NOMO-1 treated with dmso at 0.1 percent for 144 hours (cell line): ENCODE measurements at regions not wholly inside any gene's neighbourhood (a gene's known extent, or its start where the extent isn't known, plus 50 kb on each side); places are given as distances from the start of the nearest gene placed in this dataset.

ENCODE experiments used
- DNase-seq: peaks from one replicate; lab custom pipeline; 2025; ENCODE audit not compliant: unreplicated experiment; lab: John Stamatoyannopoulos, UW

GRCh38 chr18:77442393-77442792 lies 192.7 kb downstream of the GALR1 start:
- DNase-seq: no peak

DNA sequence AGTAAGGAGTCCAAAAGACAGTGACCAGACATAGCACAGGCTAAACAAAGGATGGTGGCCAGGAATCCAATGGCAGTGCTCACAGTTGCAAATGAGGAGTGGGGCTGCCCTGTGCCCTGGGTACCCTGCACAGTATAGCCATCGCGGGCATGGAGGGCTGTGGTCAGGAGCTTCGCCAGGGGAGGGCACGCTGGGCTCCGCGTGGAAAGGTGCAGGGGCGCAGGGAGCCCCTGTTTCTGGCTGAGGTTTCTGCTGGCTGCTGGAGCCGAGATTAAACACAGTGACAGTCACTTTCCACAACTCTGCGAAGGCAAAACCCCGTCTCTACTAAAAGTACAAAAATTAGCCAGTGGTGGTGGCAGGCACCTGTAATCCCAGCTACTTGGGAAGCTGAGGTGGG lies 194.7 kb downstream of the GALR1 start:
- no peak for DNase-seq

- no peak for DNase-seq
Observed at GRCh38 chr18:77448046-77448445, 198.4 kb downstream of the GALR1 start.

- DNase-seq: no peak
Observed at GRCh38 chr18:77455004-77455403, 205.4 kb downstream of the GALR1 start.

GRCh38 chr18:77457681-77458080 lies 208.0 kb downstream of the GALR1 start:
- DNase-seq: no peak

GRCh38 chr18:77461062-77461688 lies 211.5 kb downstream of the GALR1 start:
- DNase-seq: no peak

- DNase-seq: no peak
Observed at GRCh38 chr18:77464917-77465316, 215.3 kb downstream of the GALR1 start.

GRCh38 chr18:77466890-77467289 lies 217.2 kb downstream of the GALR1 start:
- no peak for DNase-seq

DNA sequence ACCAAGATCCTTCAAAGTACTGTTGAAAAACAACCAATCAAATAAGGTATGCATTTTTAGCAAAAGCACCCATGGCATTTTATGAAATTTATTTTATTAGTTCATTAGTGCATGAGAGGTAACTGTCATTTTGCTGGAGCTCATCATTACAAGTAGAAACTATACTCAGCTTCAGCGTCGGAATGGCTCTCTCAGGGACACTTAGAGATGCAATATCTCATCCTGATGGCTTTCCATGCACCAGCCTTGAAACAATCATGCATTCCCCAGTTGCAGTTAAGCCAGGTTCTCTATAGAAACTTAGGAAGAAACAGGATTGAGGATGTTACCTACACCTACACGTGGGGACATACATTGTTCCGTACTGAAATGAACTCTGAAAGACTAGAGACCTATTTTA lies 219.5 kb downstream of the GALR1 start:
- no peak for DNase-seq

- no peak for DNase-seq
Observed at GRCh38 chr18:77470569-77471413, 221.1 kb downstream of the GALR1 start.

DNA sequence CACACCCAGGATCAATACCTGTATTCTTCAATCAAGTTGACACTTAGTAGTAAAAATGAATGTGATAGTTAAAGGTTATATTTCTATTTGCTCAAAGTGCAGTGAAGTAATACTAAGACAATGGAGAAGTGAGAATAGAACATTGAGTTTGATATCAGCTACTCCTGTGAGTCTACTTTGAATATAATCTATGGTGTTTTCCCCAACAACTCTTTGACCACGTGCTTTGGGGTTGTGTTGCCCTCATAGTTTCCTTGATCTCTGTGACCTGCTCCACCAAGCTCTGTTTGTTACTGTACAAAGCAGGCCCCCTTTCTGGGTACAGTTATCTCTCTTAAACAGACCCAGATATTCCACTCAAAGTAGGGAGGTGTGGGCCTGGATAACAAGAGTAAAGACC lies 222.9 kb downstream of the GALR1 start:
- DNase-seq: no peak

DNA sequence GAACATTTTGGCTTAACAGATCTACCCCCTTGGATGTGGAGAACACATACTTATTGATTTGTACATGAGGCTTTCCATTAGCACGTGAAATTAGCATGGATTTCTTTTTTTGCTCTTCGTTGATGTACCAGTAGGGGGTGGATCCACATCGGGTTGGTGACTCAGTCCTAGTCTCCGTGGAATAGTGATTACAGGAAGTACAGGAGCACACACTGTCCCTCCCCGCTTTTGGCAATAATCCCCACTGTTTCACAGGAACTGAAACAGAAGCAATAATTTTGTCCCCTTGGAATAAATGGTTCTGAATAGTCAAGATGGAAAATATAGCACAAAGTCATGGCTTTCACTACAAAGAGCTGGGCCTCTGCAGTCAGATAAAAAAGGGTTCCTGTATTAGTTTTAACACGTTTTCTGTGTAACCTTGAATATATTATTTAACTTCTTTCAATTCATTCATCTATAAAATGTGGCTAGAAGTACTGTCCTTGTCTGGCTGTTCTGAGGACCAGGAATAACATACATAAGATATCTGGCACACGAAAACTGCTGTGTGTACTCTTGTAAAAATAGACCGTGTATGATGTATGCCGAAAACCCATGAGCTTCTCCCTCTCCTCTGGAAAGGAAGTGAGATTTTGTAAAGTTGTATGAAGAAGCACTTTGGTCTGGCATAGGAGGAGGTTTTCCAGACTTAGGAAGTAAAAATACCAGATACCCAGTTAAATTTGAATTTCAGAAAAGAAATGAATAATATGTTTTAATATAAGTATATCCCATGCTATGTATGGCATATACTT lies 229.2 kb downstream of the GALR1 start:
- peak; percentile 35 for DNase-seq

- DNase-seq: no peak
Observed at GRCh38 chr18:77481541-77481940, 231.9 kb downstream of the GALR1 start.

DNA sequence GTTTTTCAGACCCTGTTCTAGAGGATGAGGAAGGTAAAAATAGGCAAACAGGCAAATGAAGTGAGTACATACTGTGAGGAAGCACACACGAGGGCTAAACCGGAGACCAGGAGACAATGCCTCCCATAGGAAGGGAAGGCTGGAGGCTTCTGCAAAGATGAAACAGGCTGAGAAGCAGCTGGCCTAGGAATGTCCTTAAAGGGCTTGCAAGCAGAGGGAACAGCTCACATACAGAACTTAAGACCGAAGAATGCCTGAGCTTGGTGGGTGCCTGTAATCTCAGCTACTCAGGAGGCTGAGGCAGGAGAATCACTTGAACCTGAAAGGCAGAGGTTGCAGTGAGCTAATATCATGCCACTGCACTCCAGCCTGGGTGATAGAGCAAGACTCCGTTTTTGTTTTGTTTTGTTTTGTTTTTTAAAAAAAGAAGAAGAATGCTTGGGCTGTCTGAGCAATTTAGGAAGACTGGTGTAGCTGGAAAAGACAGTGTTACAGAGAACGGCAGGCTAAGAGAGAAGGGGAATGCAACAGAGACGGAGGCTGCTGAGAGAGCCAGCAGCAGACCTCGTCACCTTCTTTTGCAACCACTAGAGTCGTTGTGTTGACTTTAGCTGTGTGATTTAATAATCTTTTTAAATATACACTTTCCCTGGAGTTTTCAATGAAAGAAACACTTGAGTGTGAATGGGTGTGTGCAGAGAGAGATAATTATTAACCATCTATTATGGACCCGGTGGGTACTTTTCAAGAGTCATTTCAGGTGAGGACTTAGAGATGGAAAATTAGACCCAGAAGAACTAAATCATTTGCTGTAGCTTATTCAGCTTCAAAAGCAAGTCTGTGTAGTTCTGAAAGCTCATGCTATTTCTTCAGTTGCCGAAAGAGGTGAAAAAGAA lies 232.8 kb downstream of the GALR1 start:
- no peak for DNase-seq

DNA sequence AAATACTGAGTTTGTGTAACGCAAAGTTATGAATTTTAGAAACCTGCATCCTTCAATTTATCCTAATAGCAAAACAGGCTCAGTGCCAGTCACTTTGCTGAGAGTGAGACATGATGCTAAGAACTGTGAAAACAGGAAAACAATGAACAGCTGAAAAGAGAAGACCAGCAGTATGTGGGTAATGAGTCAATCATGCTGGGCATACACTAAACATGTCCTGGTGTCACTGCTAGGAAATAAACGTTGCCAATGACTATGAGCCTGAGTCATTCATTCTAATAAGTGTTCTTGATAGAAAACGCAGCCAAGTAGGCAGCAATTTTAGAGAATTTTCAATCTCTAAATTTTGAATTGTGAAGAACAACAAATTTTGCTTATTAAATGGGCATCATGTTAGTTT lies 237.3 kb downstream of the GALR1 start:
- no peak for DNase-seq

- peak; percentile 15 for DNase-seq
Observed at GRCh38 chr18:77487951-77488740, 238.5 kb downstream of the GALR1 start.

- DNase-seq: no peak
Observed at GRCh38 chr18:77495079-77495478, 245.4 kb downstream of the GALR1 start.

DNA sequence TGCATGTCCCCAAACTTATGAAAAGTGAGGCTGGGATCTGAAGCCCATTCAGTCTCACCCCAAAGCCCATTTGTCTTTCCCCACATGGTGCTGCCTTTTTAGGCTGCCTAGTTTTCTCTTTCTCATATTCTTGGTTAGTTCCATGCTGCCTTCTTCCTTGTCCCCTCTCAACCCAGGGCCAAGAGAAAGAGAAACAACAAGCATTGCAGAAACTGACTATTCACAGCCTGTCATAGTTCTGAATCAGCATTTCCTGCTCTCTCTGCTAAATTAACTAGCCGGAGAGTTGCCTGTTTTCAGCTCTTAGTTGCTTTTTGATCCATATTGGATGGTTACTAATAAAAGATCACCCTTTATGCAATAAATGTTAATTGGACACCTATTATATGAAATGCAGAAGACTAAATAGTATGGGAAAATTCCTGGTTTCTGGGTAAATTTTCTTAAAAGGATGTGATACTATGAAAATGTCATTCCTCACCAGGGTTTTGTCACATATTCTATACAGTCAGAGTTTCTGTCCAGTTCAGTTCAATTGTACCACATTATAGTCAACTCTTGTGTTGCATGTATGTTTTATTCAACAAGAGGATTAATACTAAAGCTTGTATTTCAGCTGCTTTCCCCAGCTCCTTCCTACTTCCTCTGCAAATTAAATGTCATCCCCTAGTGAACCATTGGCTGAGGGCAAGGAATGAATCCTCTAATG lies 246.5 kb downstream of the GALR1 start:
- no peak for DNase-seq

- no peak for DNase-seq
Observed at GRCh38 chr18:77501266-77501665, 251.6 kb downstream of the GALR1 start.
